ENCODE measurements at regions not wholly inside any gene's neighbourhood (a gene's known extent, or its start where the extent isn't known, plus 50 kb on each side); places are given as distances from the start of the nearest gene placed in this dataset.

DNA sequence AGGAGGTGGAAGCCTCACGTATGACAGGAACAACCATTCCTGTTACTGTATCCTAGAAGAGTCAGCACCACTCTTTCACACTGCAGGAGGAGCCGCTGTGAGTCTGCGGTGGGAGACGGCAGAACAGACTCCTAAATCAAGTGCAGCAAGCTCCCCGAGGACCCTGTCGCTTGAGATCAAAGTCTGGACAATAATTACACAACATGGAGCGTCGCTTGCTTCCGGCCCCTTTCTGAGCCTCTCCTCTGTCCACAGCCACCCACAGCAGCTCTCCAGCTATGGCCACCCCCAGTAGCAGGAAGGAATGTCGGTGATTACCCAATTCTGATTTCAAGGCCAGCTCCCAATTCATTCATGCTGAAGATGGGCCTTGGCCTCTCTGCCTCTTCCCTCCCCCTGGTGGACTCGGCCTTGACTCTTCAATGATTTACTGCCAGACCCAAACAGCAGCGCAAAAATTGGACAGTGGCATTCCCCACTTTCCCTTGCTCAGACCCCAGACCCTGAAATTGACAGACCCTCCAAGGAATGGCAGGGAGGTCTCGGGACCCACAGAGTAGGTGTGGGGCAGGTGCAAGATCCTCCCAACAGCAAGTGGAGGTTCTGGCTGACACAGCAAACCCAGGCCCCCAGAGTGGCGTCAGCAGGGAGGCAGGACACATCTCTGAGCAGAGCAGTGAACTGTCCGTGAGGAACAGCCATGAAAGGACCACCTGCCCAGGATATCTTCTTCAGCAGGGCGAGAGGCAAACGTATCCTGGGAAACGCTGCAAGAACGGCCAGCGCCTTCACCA is 272.7 kb upstream of the DIO3 start (continued):
- TF ChIP-seq ZBTB8A (CRISPR knock-in tag; IDR thresholded peaks at IDR 0.05; ENCODE audit: borderline replicate concordance, low read depth) (no peak), E2F1 (CRISPR knock-in tag; IDR thresholded peaks at IDR 0.05) (no peak), FOXP4 (CRISPR knock-in tag; IDR thresholded peaks at IDR 0.05) (peak; percentile 97), SOX5 (CRISPR knock-in tag; IDR thresholded peaks at IDR 0.05; ENCODE audit: borderline replicate concordance) (peak; percentile 88), DDIT3 (CRISPR knock-in tag; IDR thresholded peaks at IDR 0.05) (no peak), ZNF205 (CRISPR knock-in tag; IDR thresholded peaks at IDR 0.05) (peak; percentile 98), ISX (CRISPR knock-in tag; conservative IDR thresholded peaks at IDR 0.05) (no peak), ZNF768 (CRISPR knock-in tag; IDR thresholded peaks at IDR 0.05) (peak; percentile 35; the same call in 1 of the 2 replicates), HNF4G (IDR thresholded peaks at IDR 0.05; ENCODE audit: borderline replicate concordance, low read depth, low read length) (peak; percentile 97), HNF4G (CRISPR knock-in tag; IDR thresholded peaks at IDR 0.05; ENCODE audit: borderline replicate concordance, low read depth) (peak; percentile 97), ARID2 (CRISPR knock-in tag; IDR thresholded peaks at IDR 0.05; ENCODE audit: borderline replicate concordance) (no peak), ZNF691 (CRISPR knock-in tag; IDR thresholded peaks at IDR 0.05; ENCODE audit: borderline replicate concordance, low read depth) (peak; percentile 89; the same call in 1 of the 2 replicates), SIX4 (CRISPR knock-in tag; IDR thresholded peaks at IDR 0.05) (no peak; the same call in none of the 2 replicates), GPN1 (CRISPR knock-in tag; IDR thresholded peaks at IDR 0.05; ENCODE audit: borderline replicate concordance) (no peak), FIP1L1 (IDR thresholded peaks at IDR 0.05; ENCODE audit: borderline replicate concordance, insufficient read depth, low read depth, low read length) (no peak), ZNF20 (CRISPR knock-in tag; IDR thresholded peaks at IDR 0.05) (no peak), SKIL (CRISPR knock-in tag; IDR thresholded peaks at IDR 0.05; ENCODE audit: borderline replicate concordance) (peak; percentile 96), NFKBIZ (CRISPR knock-in tag; IDR thresholded peaks at IDR 0.05) (peak; percentile 90), TEAD3 (CRISPR knock-in tag; optimal IDR thresholded peaks at IDR 0.05; ENCODE audit: borderline replicate concordance) (peak; percentile 96)
- TF ChIP-seq, protein P1, sequence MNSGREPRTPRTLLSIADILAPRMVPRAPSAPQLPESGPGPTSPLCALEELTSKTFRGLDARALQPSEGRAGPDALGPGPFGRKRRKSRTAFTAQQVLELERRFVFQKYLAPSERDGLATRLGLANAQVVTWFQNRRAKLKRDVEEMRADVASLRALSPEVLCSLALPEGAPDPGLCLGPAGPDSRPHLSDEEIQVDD (CRISPR knock-in tag; IDR thresholded peaks at IDR 0.05; ENCODE audit: borderline replicate concordance), result no peak
- TF ChIP-seq, protein P2, sequence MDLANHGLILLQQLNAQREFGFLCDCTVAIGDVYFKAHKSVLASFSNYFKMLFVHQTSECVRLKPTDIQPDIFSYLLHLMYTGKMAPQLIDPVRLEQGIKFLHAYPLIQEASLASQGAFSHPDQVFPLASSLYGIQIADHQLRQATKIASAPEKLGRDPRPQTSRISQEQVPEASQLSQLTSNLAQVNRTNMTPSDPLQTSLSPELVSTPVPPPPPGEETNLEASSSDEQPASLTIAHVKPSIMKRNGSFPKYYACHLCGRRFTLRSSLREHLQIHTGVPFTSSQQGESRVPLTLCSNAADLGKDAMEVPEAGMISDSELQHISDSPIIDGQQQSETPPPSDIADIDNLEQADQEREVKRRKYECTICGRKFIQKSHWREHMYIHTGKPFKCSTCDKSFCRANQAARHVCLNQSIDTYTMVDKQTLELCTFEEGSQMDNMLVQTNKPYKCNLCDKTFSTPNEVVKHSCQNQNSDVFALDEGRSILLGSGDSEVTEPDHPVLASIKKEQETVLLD (CRISPR knock-in tag; IDR thresholded peaks at IDR 0.05; ENCODE audit: low read depth), result 0 out of 2 replicates have a peak, but pooled peaks have one; percentile 59
